K562 (cell line): ENCODE measurements at regions not wholly inside any gene's neighbourhood (a gene's known extent, or its start where the extent isn't known, plus 50 kb on each side); places are given as distances from the start of the nearest gene placed in this dataset.
"Not testable (repeated sequence)": the region's sequence is repeated elsewhere in the genome, so short reads cannot be mapped to it uniquely, and the experiment has no call there.

Experiments
- ATAC-seq: fragments of 200-7000 bp; cut with Tn5 transposase; 3 replicates; pipeline ENCODE4 v1.9.1; 2020; ENCODE audit warnings: moderate library complexity
- BruUV-seq: library from RNA; stranded (reverse); fragments of 400-500 nt; replicated peaks from 2 replicates; lab custom pipeline; 2021; lab: Mats Ljungman, UMichigan
- CTCF ChIA-PET: fragments of 300-600 bp; formaldehyde crosslinking; extraction: SDS; loops from one replicate; lab custom pipeline; 2021; ENCODE audit warnings: low intra/inter-chr PET ratio; lab: Yijun Ruan, JAX
- POLR2A ChIA-PET: fragments of 300-600, 350-650 bp; sonication (Branson Sonifier 250); formaldehyde crosslinking; extraction: SDS; loops from one replicate; lab custom pipeline; 2021; ENCODE audit warnings: antibody characterized with exemption, inconsistent platforms; lab: Yijun Ruan, JAX
- DNase-seq, 4 experiments: peaks; one replicate each; pipeline versions ENCODE4 v3.0.0 to v3.0.0-alpha.2; 2011 to 2018; ENCODE audit warnings: low spot score in 3 of 4, mixed read lengths in 3 of 4; ENCODE audit errors: extremely low read depth in 1 of 4
- FAIRE-seq: peaks from 2 replicates; lab custom pipeline; 2011; peaks lifted over from hg19 to GRCh38; lab: Jason Lieb, UNC
- H2AFZ ChIP-seq: 2 replicates; pipeline ENCODE4 v1.6.0; 2011; ENCODE audit warnings: low read depth, low read length, control low read depth, inconsistent platforms
- H3K27ac ChIP-seq: fragments of 200-600 bp; 3 replicates; pipeline ENCODE4 v1.8.0; 2011; ENCODE audit warnings: low read depth, mild to moderate bottlenecking, control low read depth, inconsistent platforms, low read length, moderate library complexity, mixed read lengths; ENCODE audit errors: extremely low read depth
- H3K27me3 ChIP-seq, 2 experiments: fragments of 300-600 bp in 1 of 2; 2 replicates in 1 of 2; 3 replicates in 1 of 2; pipeline versions ENCODE4 v1.6.0 to v1.8.0; 2011; ENCODE audit warnings: inconsistent platforms in 2 of 2, low read length in 2 of 2, mild to moderate bottlenecking in 1 of 2, mixed read lengths in 1 of 2, moderate library complexity in 1 of 2; ENCODE audit not compliant: control insufficient read depth in 2 of 2, insufficient read depth in 2 of 2
- H3K36me3 ChIP-seq: fragments of 300-600 bp; 3 replicates; pipeline ENCODE4 v1.8.0; 2011; ENCODE audit warnings: mild to moderate bottlenecking, low read length, inconsistent platforms; ENCODE audit not compliant: control insufficient read depth, insufficient read depth
- H3K4me1 ChIP-seq, 2 experiments: fragments of 200-600 bp in 1 of 2; replicated peaks in 1 of 2; 2 replicates in 1 of 2; 3 replicates in 1 of 2; pipeline versions ENCODE4 v1.5.1 to v1.8.0; 2011; ENCODE audit warnings: inconsistent platforms in 2 of 2, low read length in 2 of 2, mild to moderate bottlenecking in 1 of 2, mixed read lengths in 1 of 2, moderate library complexity in 1 of 2; ENCODE audit not compliant: control insufficient read depth in 2 of 2, insufficient read depth in 2 of 2
- H3K4me2 ChIP-seq: 2 replicates; pipeline ENCODE4 v1.6.1; 2011; ENCODE audit warnings: low read length, control low read depth, inconsistent platforms, mixed read lengths; ENCODE audit not compliant: insufficient read depth
- H3K4me3 ChIP-seq: fragments of 200-600 bp; sonication (generic), shearing (Covaris generic); 2 replicates; pipeline ENCODE4 v1.5.1; 2016; ENCODE audit warnings: control low read depth, inconsistent platforms
- H3K79me2 ChIP-seq: fragments of 200-600 bp; 3 replicates; pipeline ENCODE4 v1.8.0; 2011; ENCODE audit warnings: low read length, inconsistent platforms; ENCODE audit not compliant: control insufficient read depth, insufficient read depth
- H3K9ac ChIP-seq, 2 experiments: 2 replicates each; pipeline versions ENCODE4 v1.6.0 to v1.6.1; 2011; ENCODE audit warnings: low read depth in 2 of 2, low read length in 2 of 2, control low read depth in 1 of 2, inconsistent platforms in 1 of 2, mild to moderate bottlenecking in 1 of 2, mixed read lengths in 1 of 2; ENCODE audit not compliant: insufficient read depth in 1 of 2
- H3K9me1 ChIP-seq: one replicate; pipeline ENCODE4 v1.6.0; 2011; ENCODE audit warnings: inconsistent platforms, mild to moderate bottlenecking, low read length, moderate library complexity; ENCODE audit not compliant: control insufficient read depth, insufficient read depth
- H3K9me3 ChIP-seq: replicated peaks from 2 replicates; pipeline ENCODE4 v1.5.1; 2011; ENCODE audit warnings: low read depth, low read length, inconsistent platforms; ENCODE audit not compliant: control insufficient read depth, insufficient read depth
- H4K20me1 ChIP-seq: replicated peaks from 2 replicates; pipeline ENCODE4 v1.6.1; 2011; ENCODE audit warnings: low read length, inconsistent platforms, mixed read lengths; ENCODE audit not compliant: control insufficient read depth, insufficient read depth
- ZZZ3 ChIP-seq: fragments of 450-650 bp; IDR thresholded peaks from 2 replicates; pipeline ENCODE4 v1.6.1; 2016; ENCODE audit warnings: antibody characterized with exemption, mild to moderate bottlenecking, moderate library complexity
- WGBS: fragments of 100-300 bp; shearing (Covaris generic); methylation state at CpG from one replicate; pipeline ENCODE4 v1.1.6; 2016; ENCODE audit warnings: low coverage, mixed read lengths; ENCODE audit not compliant: insufficient coverage; ENCODE audit errors: missing lambda C conversion rate; 5-methylcytosine and 5-hydroxymethylcytosine counted together
- in situ Hi-C: fragments of 300-500 bp; cut with MboI; formaldehyde crosslinking; loops from 4 replicates; pipeline ENCODE4 v1.15.0; 2018; ENCODE audit warnings: inconsistent platforms, mixed read lengths
- intact Hi-C: fragments of 100-400 bp; cut with micrococcal nuclease; formaldehyde crosslinking; loops from 2 replicates; pipeline ENCODE4 v1.14.2; 2022
- TF ChIP-seq, protein P1 (sequence below), 2 experiments: fragments of 250-450 bp in 1 of 2; fragments of 450-650 bp in 1 of 2; sonication (Bioruptor Pico) in 1 of 2; IDR thresholded peaks; 2 replicates each; pipeline versions ENCODE4 v1.6.1 to v1.8.0; 2016 to 2021; ENCODE audit warnings: mild to moderate bottlenecking in 2 of 2, moderate library complexity in 2 of 2, missing compliant biosample characterization in 1 of 2, missing genetic modification characterization in 1 of 2

DNA sequence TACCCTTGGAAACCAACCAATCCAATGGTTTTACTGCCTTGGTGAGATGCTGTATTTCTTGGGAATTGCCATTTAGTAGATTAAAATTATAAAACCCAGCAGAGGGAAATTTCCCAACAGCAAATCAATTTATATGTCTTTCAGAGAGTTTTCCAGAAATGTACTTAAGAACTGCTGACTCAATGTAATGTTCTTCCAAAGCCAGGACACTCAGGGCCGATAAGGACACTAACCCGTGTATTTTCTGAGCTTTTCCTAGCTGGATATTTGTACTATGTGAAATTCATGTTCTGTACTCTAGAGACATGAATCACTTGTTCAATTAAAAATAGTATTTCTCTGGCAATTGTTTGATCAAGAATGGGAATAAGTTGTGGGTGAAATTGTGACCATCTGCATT, 121.4 kb downstream of the KCNJ2 start:
- Histone ChIP-seq H3K4me2 (no peak overlapping the region), H3K4me1 (no peaks in the 10 kb centered on the region), H3K9me1 (no peaks in the 10 kb centered on the region), H3K9ac (no peak overlapping the region), H3K79me2 (no peaks in the 10 kb centered on the region), H3K9me3 (no peaks in the 10 kb centered on the region; the same call in 1 of the 2 replicates), H2AFZ (no peak overlapping the region), H3K27ac (no peak overlapping the region), H4K20me1 (no peaks in the 10 kb centered on the region), H3K4me3 (no peak overlapping the region), H3K36me3 (no peaks in the 10 kb centered on the region), H3K27me3 (no peaks in the 10 kb centered on the region)
- TF ChIP-seq, protein P1, sequence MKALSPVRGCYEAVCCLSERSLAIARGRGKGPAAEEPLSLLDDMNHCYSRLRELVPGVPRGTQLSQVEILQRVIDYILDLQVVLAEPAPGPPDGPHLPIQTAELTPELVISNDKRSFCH (CRISPR knock-in tag; IDR thresholded peaks at IDR 0.05): no peak
- TF ChIP-seq, protein P1 (tag; IDR thresholded peaks at IDR 0.05): no peak
- 0% methylated on average over 2 of the region's 2 CpGs for WGBS
- intact Hi-C loops (no loop called here), in situ Hi-C loops (no loop called here)
- FAIRE-seq (no peak), DNase-seq (no peak), ATAC-seq (no peak)
- no TSS peak for BruUV-seq
- POLR2A ChIA-PET: no interaction called here
- CTCF ChIA-PET: no interaction called here

DNA sequence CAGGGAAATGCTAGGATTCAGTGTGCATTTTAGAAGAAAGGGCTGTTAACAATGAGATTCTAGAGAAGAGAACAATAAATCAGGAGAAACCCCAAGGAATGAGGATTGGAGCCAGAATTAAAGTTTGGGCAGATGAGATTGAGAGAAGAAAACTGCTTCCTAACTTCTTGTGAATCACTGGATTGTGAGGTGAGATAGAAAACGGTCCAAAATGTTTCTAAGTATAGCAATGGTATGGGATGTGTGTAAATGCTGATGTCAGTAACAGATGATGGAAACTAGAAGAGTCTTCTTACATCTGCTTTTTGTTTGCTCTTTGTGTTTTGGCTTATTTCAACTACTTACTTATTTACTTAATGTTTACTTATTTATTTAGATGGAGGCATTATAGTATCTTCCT, 123.0 kb downstream of the KCNJ2 start:
- Histone ChIP-seq H3K36me3 (no peaks in the 10 kb centered on the region), H3K4me2 (no peak overlapping the region), H3K27me3 (no peaks in the 10 kb centered on the region), H3K4me3 (no peak overlapping the region), H3K9me1 (no peaks in the 10 kb centered on the region), H3K4me1 (no peaks in the 10 kb centered on the region), H3K9me3 (no peaks in the 10 kb centered on the region; the same call in 1 of the 2 replicates), H4K20me1 (no peaks in the 10 kb centered on the region), H3K79me2 (no peaks in the 10 kb centered on the region), H2AFZ (no peak overlapping the region), H3K27ac (no peak overlapping the region), H3K9ac (no peak overlapping the region)
- in situ Hi-C loops (no loop called here), intact Hi-C loops (no loop called here)
- CTCF ChIA-PET: no interaction called here
- POLR2A ChIA-PET: no interaction called here
- 0% methylated on average over 1 of the region's 1 CpG for WGBS
- no peak for TF ChIP-seq ZZZ3
- no peak for FAIRE-seq
- BruUV-seq: no TSS peak
- no peak for DNase-seq
- ATAC-seq: no peak

DNA sequence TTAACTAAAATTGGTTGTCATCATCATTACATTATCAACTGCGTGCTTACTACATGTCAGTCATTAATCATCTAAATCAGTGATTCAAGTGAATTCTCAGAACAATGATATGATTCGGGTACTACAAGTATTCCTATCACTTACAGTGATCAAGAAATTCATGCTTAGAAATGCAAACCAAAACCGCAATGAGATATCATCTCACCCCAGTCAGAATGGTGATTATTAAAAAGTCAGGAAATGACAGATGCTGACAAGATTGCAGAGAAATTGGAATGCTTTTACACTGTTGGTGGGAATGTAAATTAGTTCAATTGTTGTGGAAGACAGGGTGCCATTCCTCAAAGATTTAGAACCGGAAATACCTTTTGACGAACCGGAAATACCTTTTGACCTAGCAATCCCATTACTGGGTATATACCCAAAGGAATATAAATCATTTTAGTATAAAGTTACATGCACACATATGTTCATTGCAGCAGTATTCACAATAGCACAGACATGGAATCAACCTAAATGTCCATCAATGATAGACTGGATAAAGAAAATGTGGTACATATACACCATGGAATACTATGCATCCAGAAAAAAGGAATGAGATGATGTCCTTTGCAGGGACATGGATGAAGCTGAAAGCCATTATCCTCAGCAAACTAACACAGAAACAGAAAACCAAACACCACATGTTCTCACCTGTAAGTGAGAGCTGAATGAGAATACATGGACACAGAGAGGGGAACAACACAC, 124.4 kb downstream of the KCNJ2 start:
- H3K27ac ChIP-seq, H3K36me3 ChIP-seq, H3K9ac ChIP-seq, H2AFZ ChIP-seq, H3K4me3 ChIP-seq, FAIRE-seq, intact Hi-C loops, H3K79me2 ChIP-seq, H3K4me1 ChIP-seq, POLR2A ChIA-PET, H3K9me1 ChIP-seq, H3K9me3 ChIP-seq, BruUV-seq, DNase-seq, CTCF ChIA-PET, ATAC-seq, H4K20me1 ChIP-seq, H3K4me2 ChIP-seq, H3K27me3 ChIP-seq, in situ Hi-C loops: not testable (repeated sequence)
- 1% methylated on average over 6 of the region's 6 CpGs for WGBS
